Esophagus muscularis mucosa (tissue), 4 donors: ENCODE measurements at regions not wholly inside any gene's neighbourhood (a gene's known extent, or its start where the extent isn't known, plus 50 kb on each side); places are given as distances from the start of the nearest gene placed in this dataset.

Experiments
- DNase-seq: peaks from one replicate; pipeline ENCODE4 v3.0.0-alpha.2; 2017; ENCODE audit errors: extremely low spot score
- H3K27ac ChIP-seq, 4 donors: fragments of 200-600 bp; sonication (generic); replicated peaks in 1 of 4; 1 replicate in 3 of 4; 2 replicates in 1 of 4; pipeline ENCODE4 v1.5.1; 2016 to 2019; ENCODE audit warnings: mild to moderate bottlenecking in 1 of 4
- H3K27me3 ChIP-seq, 4 donors: fragments of 200-600 bp; sonication (generic); one replicate each; pipeline versions ENCODE4 v1.5.1 to v1.6.0; 2016 to 2019
- H3K36me3 ChIP-seq, 4 donors: fragments of 200-600 bp; sonication (generic); one replicate each; pipeline ENCODE4 v1.5.1; 2016 to 2019
- H3K4me1 ChIP-seq, 4 donors: fragments of 200-600 bp; sonication (generic); one replicate each; pipeline ENCODE4 v1.5.1; 2016 to 2019
- H3K4me3 ChIP-seq, 4 donors: fragments of 200-600 bp; sonication (generic); 1 replicate in 2 of 4; 2 replicates in 2 of 4; pipeline ENCODE4 v1.5.1; 2016 to 2019; ENCODE audit warnings: mild to moderate bottlenecking in 4 of 4, moderate library complexity in 1 of 4
- H3K9me3 ChIP-seq, 4 donors: fragments of 200-600 bp; sonication (generic); 1 replicate in 3 of 4; 2 replicates in 1 of 4; pipeline ENCODE4 v1.5.1; 2016 to 2019
- CTCF ChIP-seq, 3 experiments: fragments of 200-600 bp in 2 of 3; fragments of 450-650 bp in 1 of 3; sonication (generic) in 2 of 3; IDR thresholded peaks; one replicate each; pipeline ENCODE4 v1.5.1; 2017 to 2019; ENCODE audit warnings: antibody characterized with exemption in 3 of 3, mild to moderate bottlenecking in 2 of 3, moderate library complexity in 1 of 3
- EP300 ChIP-seq: sonication (generic); formaldehyde crosslinking; IDR thresholded peaks from one replicate; pipeline ENCODE4 v1.6.1; 2017; ENCODE audit warnings: antibody characterized with exemption
- POLR2A ChIP-seq: fragments of 450-650 bp; IDR thresholded peaks from one replicate; pipeline ENCODE4 v1.6.1; 2017; ENCODE audit warnings: antibody characterized with exemption, moderate library complexity, mild to moderate bottlenecking, low read depth
- POLR2AphosphoS5 ChIP-seq, 2 donors: sonication (generic); formaldehyde crosslinking; IDR thresholded peaks; one replicate each; pipeline ENCODE4 v1.6.1; 2017; ENCODE audit warnings: antibody characterized with exemption in 2 of 2
- WGBS: methylation state at CpG from one replicate; pipeline ENCODE4 v1.1.5; 2018; 5-methylcytosine and 5-hydroxymethylcytosine counted together
- intact Hi-C: fragments of 100-400 bp; cut with DNase I; formaldehyde crosslinking; loops from one replicate; pipeline ENCODE4 v1.15.1; 2023

DNA sequence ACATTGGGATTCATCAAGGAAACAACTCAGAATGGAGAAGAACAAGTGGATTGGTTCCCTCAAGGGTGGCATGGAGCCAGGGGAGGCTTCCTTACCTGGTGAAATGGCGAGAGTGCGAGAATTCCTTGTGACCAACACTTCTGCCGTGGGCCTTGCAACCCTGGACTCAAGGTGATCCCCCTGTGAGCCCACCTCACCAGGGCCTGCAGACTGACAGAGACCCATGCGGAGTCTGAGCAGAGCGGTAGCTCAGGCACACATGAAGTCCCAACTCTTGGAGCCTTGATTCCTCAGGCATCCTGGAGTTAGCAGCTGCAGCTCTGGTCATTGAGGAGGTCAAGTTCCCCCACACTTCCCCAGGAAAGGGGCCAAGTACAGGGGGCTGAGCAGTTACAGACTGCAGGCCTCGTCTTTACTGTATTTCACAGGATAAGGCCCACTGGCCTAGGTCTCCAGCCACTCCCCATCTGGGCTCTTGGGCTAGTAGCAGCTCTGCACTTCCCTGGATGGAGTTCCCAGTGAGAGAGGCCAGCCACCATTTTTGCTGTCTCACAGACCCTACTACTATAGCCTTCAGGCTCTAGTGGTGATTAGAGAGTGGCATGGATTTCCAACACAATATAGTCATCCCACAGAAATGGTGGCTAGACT, 269.5 kb upstream of the DCBLD2 start:
- H3K4me3 ChIP-seq = no peak overlapping the region
- TF ChIP-seq EP300 = no peak
- TF ChIP-seq POLR2A = no peak
- TF ChIP-seq POLR2AphosphoS5 (IDR thresholded peaks at IDR 0.05) = no peak
- TF ChIP-seq CTCF (IDR thresholded peaks at IDR 0.05) = no peak
- 87% methylated on average over 3 of the region's 6 CpGs for WGBS
- no peaks in the 10 kb centered on the region for H3K36me3 ChIP-seq
- no peak for DNase-seq
- no peak overlapping the region for H3K27ac ChIP-seq
- H3K27me3 ChIP-seq = no peaks in the 10 kb centered on the region
- intact Hi-C loops = no loop called here
- H3K4me1 ChIP-seq = peaks cover 0 to 4% (median 0%) of the 10 kb centered on the region in 4 donors
- H3K9me3 ChIP-seq = peaks cover 0 to 10% (median 0%) of the 10 kb centered on the region in 4 donors

DNA sequence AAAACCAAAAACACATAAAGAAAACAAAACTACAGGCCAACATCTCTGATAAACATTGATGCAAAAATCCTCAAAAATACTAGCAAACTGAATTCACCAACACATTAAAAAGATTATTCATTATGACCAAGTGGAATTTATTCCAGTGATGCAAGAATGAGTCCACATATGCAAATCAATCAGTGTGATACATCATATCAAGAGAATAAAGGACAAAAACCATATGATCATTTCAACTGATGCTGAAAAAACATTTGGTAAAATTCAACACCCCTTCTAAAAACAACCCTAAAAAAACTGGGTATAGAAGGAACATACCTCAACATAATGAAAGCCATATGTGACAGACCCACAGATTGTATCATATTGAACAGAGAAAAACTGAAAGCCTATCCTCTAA, 265.6 kb upstream of the DCBLD2 start:
- H3K9me3 ChIP-seq = peaks cover 0 to 5% (median 0%) of the 10 kb centered on the region in 4 donors
- intact Hi-C loops = no loop called here
- no peaks in the 10 kb centered on the region for H3K27me3 ChIP-seq
- no peak overlapping the region for H3K4me3 ChIP-seq
- no peak for DNase-seq
- no peak for TF ChIP-seq POLR2AphosphoS5 (IDR thresholded peaks at IDR 0.05)
- TF ChIP-seq POLR2A = no peak
- TF ChIP-seq CTCF (IDR thresholded peaks at IDR 0.05) = no peak
- no peak for TF ChIP-seq EP300
- H3K4me1 ChIP-seq = no peaks in the 10 kb centered on the region
- H3K27ac ChIP-seq = no peak overlapping the region
- H3K36me3 ChIP-seq = no peaks in the 10 kb centered on the region

GRCh38 chr3:99163314-99163713, 261.8 kb upstream of the DCBLD2 start:
- H3K9me3 ChIP-seq = peaks cover 0 to 14% (median 10%) of the 10 kb centered on the region in 4 donors
- H3K27me3 ChIP-seq = no peaks in the 10 kb centered on the region
- H3K4me1 ChIP-seq = no peaks in the 10 kb centered on the region
- no peak overlapping the region for H3K4me3 ChIP-seq
- H3K27ac ChIP-seq = no peak overlapping the region
- intact Hi-C loops = no loop called here
- WGBS = 95% methylated on average over 3 of the region's 3 CpGs
- no peaks in the 10 kb centered on the region for H3K36me3 ChIP-seq
- TF ChIP-seq CTCF (IDR thresholded peaks at IDR 0.05) (no peak), EP300 (no peak), POLR2AphosphoS5 (IDR thresholded peaks at IDR 0.05) (no peak), POLR2A (no peak)
- DNase-seq = no peak

DNA sequence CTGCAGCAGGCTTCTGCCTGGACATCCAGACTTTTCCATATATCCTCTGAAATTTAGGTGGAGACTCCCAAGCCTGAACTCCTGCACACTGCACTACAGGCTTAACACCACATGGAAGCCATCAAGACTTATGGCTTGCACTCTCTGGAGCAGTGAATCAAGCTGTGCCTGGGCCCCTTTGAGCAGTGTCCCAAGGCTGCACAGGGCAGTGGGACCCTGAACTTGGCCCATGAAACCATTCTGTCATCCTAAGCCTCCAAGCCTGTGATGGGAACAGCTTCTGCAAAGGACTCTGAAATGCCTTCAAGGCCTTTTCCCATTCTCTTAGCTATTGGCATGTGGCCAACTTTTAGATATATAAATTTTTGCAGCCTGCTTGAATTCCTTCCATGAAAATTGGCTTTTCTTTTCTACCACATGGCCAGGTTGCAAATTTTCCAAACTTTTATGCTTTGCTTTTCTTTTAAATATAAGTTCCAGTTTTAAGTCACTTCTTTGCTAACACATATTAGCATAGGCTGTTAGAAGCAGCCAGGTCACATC, 257.8 kb upstream of the DCBLD2 start:
- no peak for DNase-seq
- intact Hi-C loops = no loop called here

More for the DNA sequence above, 257.8 kb upstream of the DCBLD2 start:
- peaks cover 0 to 24% (median 11%) of the 10 kb centered on the region in 4 donors for H3K9me3 ChIP-seq
- no peaks in the 10 kb centered on the region for H3K36me3 ChIP-seq
- TF ChIP-seq POLR2A = no peak
- TF ChIP-seq CTCF (IDR thresholded peaks at IDR 0.05) = no peak
- TF ChIP-seq EP300 = no peak
- no peak for TF ChIP-seq POLR2AphosphoS5 (IDR thresholded peaks at IDR 0.05)
- H3K4me3 ChIP-seq = no peak overlapping the region
- H3K27ac ChIP-seq = no peak overlapping the region
- no peaks in the 10 kb centered on the region for H3K4me1 ChIP-seq
- no peaks in the 10 kb centered on the region for H3K27me3 ChIP-seq
